Stomach (tissue), 8 donors: ENCODE measurements at regions not wholly inside any gene's neighbourhood (a gene's known extent, or its start where the extent isn't known, plus 50 kb on each side); places are given as distances from the start of the nearest gene placed in this dataset.

Source experiments
- DNase-seq, 2 donors: peaks; one replicate each; pipeline versions ENCODE4 v3.0.0 to v3.0.0-alpha.2; 2013 to 2019
- H3K27ac ChIP-seq, 5 donors: fragments of 200-600 bp in 4 of 5; sonication (generic) in 4 of 5; one replicate each; pipeline ENCODE4 v1.5.1; 2013 to 2019; ENCODE audit warnings: mild to moderate bottlenecking in 1 of 5, moderate library complexity in 1 of 5
- H3K27me3 ChIP-seq, 3 donors: fragments of 200-600 bp; sonication (generic); one replicate each; pipeline ENCODE4 v1.5.1; 2017 to 2019; ENCODE audit warnings: mixed run types in 1 of 3
- H3K36me3 ChIP-seq, 4 donors: fragments of 200-600 bp; sonication (generic); 1 replicate in 3 of 4; 2 replicates in 1 of 4; pipeline ENCODE4 v1.5.1; 2016 to 2019
- H3K4me1 ChIP-seq, 4 donors: fragments of 200-600 bp; sonication (generic); one replicate each; pipeline ENCODE4 v1.5.1; 2016 to 2019
- H3K4me3 ChIP-seq, 4 donors: fragments of 200-600 bp; sonication (generic) in 3 of 4; one replicate each; pipeline ENCODE4 v1.5.1; 2016 to 2019; ENCODE audit warnings: mild to moderate bottlenecking in 1 of 4
- H3K9me3 ChIP-seq, 4 donors: fragments of 200-600 bp; sonication (generic); one replicate each; pipeline ENCODE4 v1.5.1; 2016 to 2019
- CTCF ChIP-seq, 7 experiments: fragments of 450-650 bp in 4 of 7; fragments of 200-600 bp in 3 of 7; sonication (generic) in 3 of 7; IDR thresholded peaks; one replicate each; pipeline ENCODE4 v1.5.1; 2016 to 2019; ENCODE audit warnings: antibody characterized with exemption in 7 of 7, control low read depth in 2 of 7, mild to moderate bottlenecking in 1 of 7
- EP300 ChIP-seq: sonication (generic); formaldehyde crosslinking; IDR thresholded peaks from one replicate; pipeline ENCODE4 v1.6.1; 2017; ENCODE audit warnings: antibody characterized with exemption
- POLR2A ChIP-seq, 4 donors: fragments of 450-650 bp; IDR thresholded peaks; one replicate each; pipeline ENCODE4 v1.6.1; 2016; ENCODE audit warnings: antibody characterized with exemption in 4 of 4, control low read depth in 2 of 4, mild to moderate bottlenecking in 1 of 4, moderate library complexity in 1 of 4
- POLR2AphosphoS5 ChIP-seq, 3 donors: sonication (generic); formaldehyde crosslinking; IDR thresholded peaks; one replicate each; pipeline ENCODE4 v1.6.1; 2016; ENCODE audit warnings: antibody characterized with exemption in 3 of 3
- WGBS, 5 donors: extraction: QIAGEN DNeasy Blood & Tissue Kit in 3 of 5; methylation state at CpG; one replicate each; pipeline versions ENCODE4 v1.1.5 to v1.1.7; 2013 to 2018; 5-methylcytosine and 5-hydroxymethylcytosine counted together
- intact Hi-C: fragments of 100-400 bp; cut with DNase I; formaldehyde crosslinking; loops from one replicate; pipeline ENCODE4 v1.15.1; 2023; ENCODE audit warnings: low total_unique reads
- donor health status: healthy with polysubstance abuse.
- donor health status: Bipolar disorder and iron deficiency.
- donor health status: healthy.

- no peaks in the 10 kb centered on the region for H3K4me1 ChIP-seq
- peaks cover 0 to 17% (median 12%) of the 10 kb centered on the region in 4 donors for H3K9me3 ChIP-seq
- no peak for DNase-seq
- peaks cover 0 to 14% (median 0%) of the 10 kb centered on the region in 3 donors for H3K27me3 ChIP-seq
- intact Hi-C loops, result no loop called here
- H3K4me3 ChIP-seq, result no peak overlapping the region
- no peaks in the 10 kb centered on the region for H3K36me3 ChIP-seq
- TF ChIP-seq POLR2A (IDR thresholded peaks at IDR 0.05) (no peak), POLR2AphosphoS5 (IDR thresholded peaks at IDR 0.05) (no peak), CTCF (IDR thresholded peaks at IDR 0.05) (no peak), EP300 (no peak)
- WGBS, 5 donors, result 71 to 81% (median 80%) methylated on average over 6 of the region's 6 CpGs
- H3K27ac ChIP-seq, result no peak overlapping the region
Measured at GRCh38 chr11:115051938-115052590, 373.7 kb downstream of the NXPE2 start.

- intact Hi-C loops, result no loop called here
- H3K27me3 ChIP-seq, result peaks cover 0 to 14% (median 0%) of the 10 kb centered on the region in 3 donors
- no peak overlapping the region for H3K27ac ChIP-seq
- no peak overlapping the region for H3K4me3 ChIP-seq
- DNase-seq, result no peak
- peaks cover 0 to 23% (median 16%) of the 10 kb centered on the region in 4 donors for H3K9me3 ChIP-seq
- TF ChIP-seq POLR2AphosphoS5 (IDR thresholded peaks at IDR 0.05) (no peak), EP300 (no peak), POLR2A (IDR thresholded peaks at IDR 0.05) (no peak), CTCF (IDR thresholded peaks at IDR 0.05) (no peak)
- H3K4me1 ChIP-seq, result no peaks in the 10 kb centered on the region
- no peaks in the 10 kb centered on the region for H3K36me3 ChIP-seq
- WGBS, 5 donors, result 76 to 88% (median 86%) methylated on average over 9 of the region's 9 CpGs
Measured at GRCh38 chr11:115052601-115053000, 374.3 kb downstream of the NXPE2 start.

GRCh38 chr11:115054570-115055538 lies 376.5 kb downstream of the NXPE2 start:
- TF ChIP-seq EP300 (no peak), POLR2A (IDR thresholded peaks at IDR 0.05) (no peak), CTCF (IDR thresholded peaks at IDR 0.05) (no peak), POLR2AphosphoS5 (IDR thresholded peaks at IDR 0.05) (no peak)
- H3K27me3 ChIP-seq, result peaks cover 0 to 10% (median 0%) of the 10 kb centered on the region in 3 donors
- H3K9me3 ChIP-seq, result peaks cover 0 to 26% (median 16%) of the 10 kb centered on the region in 4 donors
- H3K27ac ChIP-seq, result no peak overlapping the region
- WGBS, 5 donors, result 42 to 55% (median 45%) methylated on average over 13 of the region's 13 CpGs
- intact Hi-C loops, result no loop called here
- peak in 1 of 2 donors; percentile 42 for DNase-seq
- H3K4me3 ChIP-seq, result no peak overlapping the region
- H3K36me3 ChIP-seq, result no peaks in the 10 kb centered on the region
- H3K4me1 ChIP-seq, result no peaks in the 10 kb centered on the region

- Histone ChIP-seq H3K27ac (no peak overlapping the region), H3K4me3 (no peak overlapping the region), H3K27me3 (no peaks in the 10 kb centered on the region), H3K36me3 (no peaks in the 10 kb centered on the region), H3K4me1 (no peaks in the 10 kb centered on the region), H3K9me3 (peaks cover 0 to 26% (median 16%) of the 10 kb centered on the region in 4 donors)
- intact Hi-C loops, result no loop called here
- DNase-seq, result no peak
- TF ChIP-seq POLR2AphosphoS5 (IDR thresholded peaks at IDR 0.05) (no peak), EP300 (no peak), CTCF (IDR thresholded peaks at IDR 0.05) (no peak), POLR2A (IDR thresholded peaks at IDR 0.05) (no peak)
Measured at GRCh38 chr11:115056514-115056913, 378.2 kb downstream of the NXPE2 start.
